Fibroblast of skin of scalp (primary cell): ENCODE measurements at regions not wholly inside any gene's neighbourhood (a gene's known extent, or its start where the extent isn't known, plus 50 kb on each side); places are given as distances from the start of the nearest gene placed in this dataset.

ENCODE experiments used
- DNase-seq: peaks from one replicate; pipeline ENCODE4 v3.0.0-alpha.2; 2013

DNA sequence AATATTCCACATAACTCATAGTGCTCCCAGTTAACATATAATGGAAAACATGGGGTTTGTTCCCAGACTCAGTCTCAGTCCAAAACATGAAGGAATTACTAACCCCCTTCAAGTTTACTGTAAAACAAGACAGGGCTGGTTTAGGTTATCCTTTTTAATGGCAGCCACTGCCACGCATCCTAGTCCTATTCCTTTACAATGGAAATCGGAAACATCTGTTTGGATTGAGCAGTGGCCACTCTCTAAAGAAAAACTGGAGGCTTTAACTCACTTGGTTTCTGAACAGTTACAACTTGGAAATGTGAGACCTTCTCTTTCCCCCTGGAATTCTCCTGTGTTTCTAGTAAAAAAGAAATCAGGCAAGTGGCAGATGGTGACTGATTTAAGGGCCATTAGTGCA is 609.9 kb upstream of the ACO1 start:
- DNase-seq, result no peak

DNA sequence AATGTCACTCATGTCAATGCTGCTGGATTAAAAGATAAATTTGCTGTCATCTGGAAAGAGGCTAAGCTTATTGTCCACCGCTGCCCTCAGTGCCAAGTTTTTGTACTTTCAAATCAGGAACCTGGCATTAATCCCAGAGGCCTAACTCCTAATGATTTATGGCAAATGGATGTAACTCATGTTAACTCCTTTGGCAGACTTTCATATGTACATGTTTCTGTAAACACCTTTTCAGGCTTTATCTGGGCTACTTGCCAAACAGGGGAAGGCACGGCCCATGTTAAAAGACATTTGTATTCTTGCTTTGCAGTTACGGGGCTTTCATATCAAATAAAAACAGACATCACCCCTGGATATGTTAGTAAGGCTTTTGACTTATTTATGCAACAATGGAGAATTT is 608.0 kb upstream of the ACO1 start:
- no peak for DNase-seq

DNA sequence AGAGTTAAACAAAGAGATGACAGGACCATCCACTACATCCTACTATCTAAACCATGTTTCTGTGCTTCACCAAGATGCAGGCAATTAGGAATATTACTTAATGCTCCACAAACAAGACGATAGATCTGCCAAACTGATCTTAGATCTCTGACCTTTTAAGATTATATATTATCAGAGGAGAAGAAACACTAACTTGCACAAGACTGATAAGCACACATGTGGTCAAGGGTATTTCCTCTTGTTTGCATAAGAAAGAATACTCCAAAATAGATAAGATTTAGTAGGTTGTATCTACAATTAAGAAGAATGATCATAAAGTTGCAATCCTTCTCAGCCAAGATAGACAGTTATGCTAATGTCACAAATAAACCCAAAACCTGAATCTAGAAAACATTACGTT is 601.0 kb upstream of the ACO1 start:
- DNase-seq, result no peak

DNA sequence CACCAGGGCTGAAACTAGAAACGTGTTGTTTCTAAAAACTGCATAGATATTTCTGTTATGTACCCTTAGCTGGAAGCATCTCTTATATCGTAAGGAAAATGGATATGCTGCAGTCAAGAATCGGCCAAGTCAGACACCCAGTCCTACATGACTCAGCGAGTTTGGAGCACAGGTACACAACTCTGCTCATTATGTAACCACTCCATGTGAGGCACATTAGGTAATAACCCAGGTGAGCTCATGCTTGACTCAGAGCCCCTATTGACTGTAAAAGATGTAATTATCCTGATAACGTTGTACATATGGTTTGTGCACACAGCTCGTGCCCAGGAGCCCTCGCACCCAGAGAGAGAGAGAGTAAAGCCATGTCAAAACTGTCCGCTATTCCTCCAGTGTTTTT is 593.7 kb upstream of the ACO1 start:
- no peak for DNase-seq

DNA sequence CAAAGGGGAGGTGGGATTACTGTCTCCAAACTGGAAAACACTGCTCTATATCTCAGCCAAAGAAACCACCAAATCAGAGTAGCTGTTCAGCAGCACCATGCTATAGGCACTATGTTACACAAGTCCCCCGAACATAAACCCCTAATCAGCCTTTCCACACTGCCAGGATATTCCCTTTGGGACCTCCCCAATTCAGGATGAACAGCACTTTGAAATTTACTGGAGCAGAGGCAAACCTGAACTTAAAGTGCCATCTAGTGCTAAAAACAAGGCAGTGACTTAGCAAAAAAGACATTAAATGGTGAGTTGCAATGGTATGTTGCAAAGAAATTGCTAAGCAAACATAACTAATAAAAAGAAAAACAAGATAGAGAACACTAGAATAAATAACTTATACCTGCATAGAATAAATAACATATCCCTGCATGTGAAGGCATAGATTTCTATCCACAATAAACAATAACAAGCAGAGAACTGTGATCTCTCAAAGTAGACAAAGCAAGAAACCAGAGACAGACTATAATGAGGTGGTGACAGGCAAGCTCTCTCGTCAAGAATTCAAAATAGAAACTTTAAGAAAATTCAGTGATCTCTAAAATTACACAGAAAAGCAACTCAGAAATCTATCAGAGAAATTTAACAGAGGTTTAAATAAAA is 584.4 kb upstream of the ACO1 start:
- peak; percentile 59 for DNase-seq

DNA sequence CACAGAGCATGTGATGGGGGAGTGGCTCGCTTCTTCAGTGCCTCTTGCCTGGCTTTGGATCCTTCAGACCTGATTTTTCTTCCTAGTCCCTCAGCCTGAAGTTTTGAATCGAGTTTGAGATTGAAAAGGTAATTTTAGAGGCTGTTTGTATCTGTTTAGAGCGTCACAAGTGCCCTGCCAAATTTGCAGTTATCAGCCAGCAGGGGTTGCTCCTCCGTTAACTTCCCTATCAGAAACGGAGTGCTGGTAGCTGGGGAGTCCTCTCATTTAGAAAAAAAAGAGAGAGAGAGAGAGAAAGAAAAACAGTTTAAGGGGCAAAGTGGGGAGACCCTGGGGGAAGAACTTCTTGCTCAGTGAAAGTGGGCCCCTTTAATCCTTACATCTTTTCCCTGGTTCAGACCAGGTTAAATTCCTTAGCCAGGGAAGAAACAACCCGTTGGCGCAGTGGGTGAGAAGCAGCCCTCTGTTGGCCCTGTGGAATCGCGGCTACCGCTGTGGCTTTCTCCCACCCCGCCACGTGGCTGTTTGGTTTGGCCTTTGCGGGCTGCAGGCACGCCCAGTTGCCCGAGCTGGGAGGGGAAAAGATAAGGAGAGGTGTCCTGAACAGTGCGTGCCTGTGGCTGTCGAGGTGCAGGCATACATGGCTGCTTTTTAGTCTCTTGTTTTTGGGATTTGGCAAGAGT is 576.7 kb upstream of the ACO1 start:
- no peak for DNase-seq

DNA sequence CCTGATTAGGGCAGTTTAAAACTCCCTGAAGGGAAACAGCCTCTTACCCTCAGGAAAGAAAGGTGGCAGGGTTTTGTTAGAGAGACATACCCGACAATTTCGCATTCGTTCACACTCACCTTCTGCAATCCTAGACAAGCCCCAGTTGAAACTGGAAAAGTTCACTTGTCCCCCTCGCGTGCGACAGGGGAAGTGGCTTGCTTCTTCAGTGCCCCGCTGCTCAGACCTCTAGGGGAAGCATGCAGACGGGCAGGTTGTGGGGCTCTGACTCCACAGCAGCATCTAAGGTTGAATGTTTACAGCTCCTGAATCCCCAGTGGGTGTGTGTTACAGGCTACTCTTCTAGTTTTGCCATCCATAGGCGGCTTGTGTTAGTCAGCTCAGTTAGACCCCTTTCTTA is 575.7 kb upstream of the ACO1 start:
- DNase-seq, result no peak

DNA sequence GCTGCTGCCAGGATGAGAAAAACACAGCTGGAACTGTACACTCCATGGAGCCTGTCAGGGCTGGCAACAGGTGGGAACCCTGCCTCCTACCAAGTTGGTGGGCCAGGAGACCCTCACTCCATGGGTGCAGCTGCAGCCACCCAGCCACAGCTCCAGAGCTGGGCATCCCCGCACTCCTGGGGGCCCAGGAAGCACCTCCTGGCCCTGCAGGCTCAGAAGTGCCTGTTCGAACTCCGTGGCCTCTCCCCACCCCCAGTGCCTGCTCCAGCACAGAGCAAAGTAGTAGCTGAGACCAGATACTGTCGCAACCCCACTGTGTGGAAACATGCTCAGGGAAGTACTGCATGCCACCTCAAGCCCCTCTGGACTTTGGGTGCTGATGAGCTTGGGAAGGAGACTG is 564.0 kb upstream of the ACO1 start:
- DNase-seq, result no peak

DNA sequence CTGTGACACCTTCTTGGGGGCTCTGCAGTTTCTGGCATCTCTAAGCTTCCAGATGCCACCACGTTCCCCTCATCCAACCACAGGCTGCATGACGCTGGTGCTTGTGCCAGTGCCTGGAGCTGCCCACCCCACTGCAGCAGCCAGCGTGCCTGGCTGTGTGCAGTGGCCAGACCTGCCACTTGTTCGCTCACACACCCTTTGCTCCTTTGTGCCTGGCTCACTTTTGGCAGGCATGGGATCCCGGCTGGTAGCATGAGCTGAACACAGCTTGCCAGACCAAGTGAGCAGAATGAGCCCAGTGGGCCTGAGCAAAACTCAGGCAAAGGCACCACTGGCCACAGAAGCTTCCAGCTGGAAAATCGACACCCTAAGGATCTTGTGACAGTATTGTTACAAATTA is 562.9 kb upstream of the ACO1 start:
- no peak for DNase-seq

DNA sequence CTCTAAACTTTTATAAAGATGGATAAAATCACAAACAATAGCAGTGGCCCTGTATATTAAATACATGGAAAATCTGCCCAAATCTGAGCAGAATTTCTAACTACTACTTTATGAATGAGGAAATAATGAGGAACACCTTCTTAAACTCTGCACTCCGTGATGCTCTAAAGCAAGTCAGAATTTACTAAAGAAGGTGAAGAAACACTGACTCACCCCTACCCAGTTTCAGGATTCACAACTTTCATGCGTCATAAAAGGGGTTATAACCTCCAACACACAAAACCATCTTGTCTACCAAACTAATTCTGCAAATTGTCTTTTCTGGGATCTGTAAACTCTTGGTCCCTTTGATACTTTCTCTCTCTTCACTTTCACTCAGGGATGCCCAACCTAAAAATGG is 561.1 kb upstream of the ACO1 start:
- no peak for DNase-seq

DNA sequence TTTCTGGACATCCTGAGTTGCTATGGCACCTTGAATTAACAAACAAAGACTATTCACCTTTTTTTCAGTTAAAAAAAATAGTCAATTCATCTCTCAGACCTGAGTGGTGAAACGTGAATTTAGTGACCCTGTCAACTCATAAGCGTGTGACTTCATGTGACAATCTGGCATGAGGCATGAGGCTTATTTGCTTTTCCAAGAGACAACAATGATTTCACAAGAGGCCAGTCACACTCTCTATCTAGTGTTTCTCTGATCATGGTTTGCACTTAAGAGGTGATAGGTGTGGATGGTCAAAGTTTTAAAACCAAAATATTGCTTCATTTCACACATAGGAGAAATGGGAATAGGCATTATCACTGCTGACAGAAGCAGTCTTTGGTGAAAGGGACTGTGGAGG is 559.6 kb upstream of the ACO1 start:
- no peak for DNase-seq

DNA sequence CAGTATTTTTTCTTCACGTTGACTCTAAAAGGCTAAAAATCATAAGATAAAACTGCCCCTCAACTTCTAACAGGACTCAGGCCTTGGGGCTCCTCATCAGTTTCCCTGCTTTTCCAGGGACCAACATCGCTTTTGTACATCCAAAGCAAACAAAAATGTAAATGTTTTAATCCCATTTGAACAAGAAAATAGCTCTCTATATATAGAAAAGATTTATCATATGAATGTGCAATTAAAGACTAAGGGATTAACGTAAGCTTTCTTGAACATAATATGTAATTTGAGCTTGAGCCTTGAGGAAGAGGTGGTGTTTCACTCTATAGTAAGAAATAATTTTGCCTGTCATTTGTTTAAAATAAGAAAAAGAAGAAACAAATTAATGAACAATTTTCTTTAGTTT is 547.2 kb upstream of the ACO1 start:
- DNase-seq, result no peak

DNA sequence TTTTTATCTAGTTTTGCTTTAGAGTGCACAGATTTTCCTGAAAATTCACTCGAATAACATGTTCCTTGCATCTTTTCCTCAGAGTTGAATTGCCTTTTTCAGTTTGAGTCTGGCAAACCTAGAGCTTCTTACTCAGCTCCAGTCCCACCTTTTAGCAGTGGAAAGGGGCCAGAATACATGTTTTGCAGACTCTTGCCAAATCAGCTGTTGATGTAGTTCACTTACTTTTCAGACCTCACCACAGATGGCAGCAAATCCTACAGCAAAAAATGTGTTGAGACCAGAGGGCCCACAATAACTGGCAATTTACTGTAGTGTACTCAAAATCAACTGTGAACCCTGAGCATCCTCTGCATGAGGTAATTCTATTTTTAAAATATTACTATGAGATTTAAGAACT is 545.2 kb upstream of the ACO1 start:
- DNase-seq, result no peak

DNA sequence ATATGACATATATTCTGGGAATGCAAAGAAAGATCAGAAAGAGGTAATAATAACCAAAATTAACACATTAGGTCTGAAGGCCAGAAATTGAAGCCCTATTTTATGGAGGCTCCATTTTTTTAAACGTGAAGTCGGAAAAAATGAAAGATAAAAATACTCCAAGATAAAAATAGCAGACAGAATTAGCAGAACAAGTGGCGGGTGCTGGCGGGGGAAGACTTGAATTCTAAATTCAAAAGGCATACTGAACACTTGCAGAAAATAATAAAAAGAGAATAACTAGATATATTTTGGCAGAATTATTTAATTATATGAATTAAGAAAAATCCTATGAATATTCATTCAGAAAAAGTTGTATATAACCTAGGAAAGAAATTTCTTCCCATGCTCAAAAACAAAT is 543.7 kb upstream of the ACO1 start:
- DNase-seq, result no peak

DNA sequence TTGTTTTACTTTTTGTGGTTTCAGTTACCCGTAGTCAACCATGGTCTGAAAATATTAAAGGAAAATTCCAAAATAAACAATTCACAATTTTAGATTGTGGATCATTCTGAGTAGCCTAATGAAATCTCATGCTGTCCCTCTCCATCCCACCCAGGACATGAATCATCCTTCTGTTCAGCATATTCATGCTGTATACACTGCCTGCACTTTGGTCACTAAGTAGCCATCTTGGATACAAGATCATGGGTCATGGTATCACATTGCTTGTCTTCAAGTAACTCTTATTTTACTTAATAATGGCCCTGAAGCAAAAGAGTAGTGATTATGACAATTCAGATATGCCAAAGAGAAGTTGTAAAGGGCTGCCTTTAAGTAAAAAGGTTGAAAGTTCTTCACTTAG is 536.5 kb upstream of the ACO1 start:
- no peak for DNase-seq

DNA sequence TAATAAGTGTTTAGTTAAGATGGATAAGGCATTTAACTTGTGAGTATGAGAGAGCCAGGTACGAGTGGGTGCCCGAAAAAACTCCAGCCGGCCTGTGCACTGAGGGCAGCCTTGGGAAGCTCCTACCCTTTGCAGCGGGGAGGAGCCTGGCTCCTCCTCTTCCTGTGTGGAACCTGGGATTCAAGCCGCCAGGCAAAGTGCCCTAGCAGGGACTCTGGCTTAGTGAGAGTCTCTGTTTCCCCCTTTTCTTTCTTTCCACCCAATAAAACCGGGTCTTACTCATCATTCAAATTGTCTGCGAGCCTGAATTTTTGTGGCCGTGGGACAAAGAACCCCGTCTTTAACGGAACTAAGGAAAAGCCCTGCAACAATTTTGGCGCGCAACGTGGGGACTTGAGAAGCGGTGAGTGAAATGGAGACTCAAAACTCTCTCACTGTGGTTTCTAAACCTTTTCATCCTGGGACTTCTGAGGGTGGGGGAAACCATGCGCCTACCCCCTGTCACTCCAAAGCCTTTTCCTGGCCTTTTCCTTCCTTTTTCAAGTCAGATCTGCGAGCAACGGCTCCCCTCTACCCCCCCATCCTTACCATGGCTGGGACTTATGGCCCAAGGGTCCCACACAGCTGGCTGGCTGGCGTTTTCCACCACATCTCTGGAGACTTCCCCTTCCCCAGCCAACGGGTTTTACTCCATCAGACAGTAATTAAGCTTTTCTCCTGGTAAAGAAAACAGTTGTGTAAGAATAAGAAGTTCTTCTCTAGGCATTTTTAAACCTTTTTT is 535.7 kb upstream of the ACO1 start:
- DNase-seq, result no peak

DNA sequence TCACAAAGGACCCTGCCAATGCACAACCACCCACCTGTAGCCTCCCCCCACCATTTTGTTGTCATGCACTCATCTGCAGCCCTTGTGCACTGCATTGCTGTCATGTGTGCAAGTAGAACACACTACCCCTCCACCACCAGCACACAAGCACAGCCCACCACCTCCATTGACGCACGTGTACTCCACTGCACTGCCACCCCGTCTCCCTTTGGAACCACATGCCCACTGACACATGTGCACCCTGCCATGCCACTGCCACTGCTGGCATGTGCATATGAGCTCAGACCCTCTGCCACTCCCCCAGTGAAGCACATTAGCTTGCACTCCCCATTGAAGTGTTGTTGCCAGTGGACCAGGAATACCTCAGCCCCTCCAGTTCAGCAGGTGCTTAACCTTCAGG is 530.3 kb upstream of the ACO1 start:
- no peak for DNase-seq

DNA sequence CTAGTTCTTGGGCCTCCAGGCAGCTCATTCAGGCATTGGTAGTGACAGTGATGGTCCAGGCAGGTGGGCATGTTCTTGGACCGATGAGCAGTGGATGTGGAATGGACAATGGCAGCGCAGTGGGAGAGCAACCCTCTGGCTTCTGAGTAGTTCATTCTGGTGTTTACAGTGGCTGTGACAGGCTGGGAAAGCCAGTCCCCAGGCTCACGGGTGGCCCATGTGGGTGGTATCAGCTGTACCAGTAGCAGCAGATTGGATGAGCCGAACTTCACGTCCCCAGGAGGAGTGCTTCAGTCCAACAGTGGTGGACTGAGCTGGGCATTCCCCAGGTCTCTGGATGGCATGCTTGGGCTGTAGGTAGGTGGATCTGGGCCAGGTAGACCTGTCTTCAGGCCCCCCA is 515.6 kb upstream of the ACO1 start:
- no peak for DNase-seq

DNA sequence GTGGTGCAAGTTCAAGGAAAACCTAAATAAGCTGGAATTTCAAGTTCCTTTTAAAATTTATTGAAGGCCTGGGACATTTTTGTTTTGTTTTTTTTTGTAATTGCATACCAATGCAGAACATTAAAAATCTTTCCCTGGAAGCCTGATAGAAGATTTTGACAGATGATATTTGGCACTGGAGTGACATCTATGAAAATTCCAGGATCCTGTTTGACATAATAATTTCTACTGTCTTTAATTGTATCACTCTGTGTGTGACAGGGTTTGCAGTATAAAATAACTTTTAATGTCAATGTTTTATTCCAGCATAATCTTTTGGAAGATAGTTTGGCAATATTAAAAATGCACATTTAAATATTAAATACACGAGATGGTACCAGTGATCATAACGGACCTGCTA is 514.2 kb upstream of the ACO1 start:
- no peak for DNase-seq

DNA sequence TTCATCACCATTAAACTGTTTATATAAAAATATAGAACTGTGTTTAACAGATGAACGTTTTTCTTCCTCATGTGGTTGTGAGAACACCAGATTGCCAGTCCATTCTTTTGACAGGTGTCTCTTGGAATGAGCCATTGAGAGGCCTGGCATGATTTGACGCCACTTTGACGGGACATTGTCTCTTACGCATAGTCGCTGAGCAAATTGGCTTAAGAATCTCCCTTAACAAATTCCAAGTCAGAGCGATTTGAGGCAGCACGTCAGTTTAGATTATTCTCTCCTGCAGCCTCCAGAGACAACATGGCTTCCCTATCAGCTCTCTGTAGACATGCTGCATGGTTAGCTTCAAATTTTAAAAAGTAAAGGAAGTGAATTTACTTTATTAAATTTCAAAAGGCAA is 510.7 kb upstream of the ACO1 start:
- no peak for DNase-seq

DNA sequence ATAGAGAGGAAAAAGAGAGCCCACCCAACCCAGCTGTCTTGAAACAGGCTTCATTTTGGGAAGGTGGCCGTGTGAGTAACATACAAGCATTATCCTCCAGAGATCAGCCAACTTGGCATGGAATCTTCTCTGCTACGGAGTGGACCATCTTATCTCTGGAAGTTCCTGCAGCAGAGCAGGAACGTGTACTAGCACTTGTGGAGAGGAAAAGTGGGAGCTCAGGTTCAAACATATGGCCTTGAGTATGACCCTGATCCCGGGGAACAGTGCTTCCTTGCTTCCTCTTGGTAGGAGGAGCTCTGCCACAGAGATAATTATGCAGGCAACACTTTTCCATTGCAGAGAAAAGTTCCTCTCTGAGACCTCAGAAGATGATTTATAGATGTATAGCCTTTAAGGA is 490.4 kb upstream of the ACO1 start:
- DNase-seq, result no peak

DNA sequence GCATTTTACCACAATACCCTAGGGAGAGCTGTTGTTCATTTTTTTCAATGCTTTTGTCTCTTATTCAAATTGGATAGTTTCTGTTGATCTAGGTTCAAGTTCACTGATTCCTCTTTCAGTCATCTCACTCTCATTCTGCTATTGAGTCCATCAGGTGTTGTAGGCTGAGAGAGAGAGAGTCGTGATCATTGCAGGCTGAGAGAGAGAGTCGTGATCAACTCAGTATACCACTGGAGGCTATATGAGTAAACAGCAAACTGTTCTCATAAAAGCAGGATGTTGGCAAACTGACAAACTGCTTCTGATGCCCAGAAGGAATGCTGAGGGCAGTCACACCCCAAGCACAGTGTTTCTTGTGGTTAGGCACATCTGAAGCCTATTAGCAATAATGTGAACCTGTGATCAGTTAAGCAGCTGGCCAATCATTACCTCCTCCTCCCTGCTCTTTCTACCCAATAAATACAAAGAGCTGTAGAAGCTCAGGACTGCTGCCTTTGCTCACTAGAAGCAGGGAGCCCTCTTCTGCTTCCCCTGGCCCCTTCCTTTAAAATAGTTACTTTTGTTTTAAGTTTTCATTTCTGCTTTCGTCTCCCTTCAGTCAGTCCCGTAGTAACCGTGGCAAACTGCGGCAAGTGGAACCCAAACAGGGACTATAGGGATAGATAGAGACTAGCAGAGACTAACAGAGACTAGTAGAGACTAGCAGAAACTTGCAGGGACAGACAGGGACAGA is 476.1 kb upstream of the ACO1 start:
- no peak for DNase-seq

DNA sequence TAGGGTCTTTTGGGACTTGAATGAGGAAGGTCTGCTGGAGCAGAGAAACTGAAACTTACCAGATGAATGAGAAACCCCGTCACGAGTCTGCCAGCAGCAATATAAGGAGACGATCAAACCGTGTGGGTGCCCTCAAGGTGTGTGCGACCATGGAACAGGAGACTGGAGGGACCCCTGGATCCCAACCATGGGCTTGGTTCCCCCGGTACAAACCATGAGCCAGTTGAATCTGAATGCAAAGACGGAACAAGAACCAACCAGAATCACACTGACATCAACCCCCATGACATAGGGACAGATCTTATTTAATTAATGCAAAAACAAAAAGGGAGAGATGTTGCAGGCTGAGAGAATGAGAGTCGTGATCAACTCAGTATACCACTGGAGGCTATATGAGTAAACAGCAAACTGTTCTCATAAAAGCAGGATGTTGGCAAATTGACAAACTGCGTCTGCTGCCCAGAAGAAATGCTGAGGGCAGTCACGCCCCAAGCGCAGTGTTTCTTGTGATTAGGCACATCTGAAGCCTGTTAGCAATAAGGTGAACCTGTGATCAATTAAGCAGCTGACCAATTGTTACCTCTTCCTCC is 475.5 kb upstream of the ACO1 start:
- DNase-seq, result no peak
